ENCODE measurements at regions not wholly inside any gene's neighbourhood (a gene's known extent, or its start where the extent isn't known, plus 50 kb on each side); places are given as distances from the start of the nearest gene placed in this dataset.

DNA sequence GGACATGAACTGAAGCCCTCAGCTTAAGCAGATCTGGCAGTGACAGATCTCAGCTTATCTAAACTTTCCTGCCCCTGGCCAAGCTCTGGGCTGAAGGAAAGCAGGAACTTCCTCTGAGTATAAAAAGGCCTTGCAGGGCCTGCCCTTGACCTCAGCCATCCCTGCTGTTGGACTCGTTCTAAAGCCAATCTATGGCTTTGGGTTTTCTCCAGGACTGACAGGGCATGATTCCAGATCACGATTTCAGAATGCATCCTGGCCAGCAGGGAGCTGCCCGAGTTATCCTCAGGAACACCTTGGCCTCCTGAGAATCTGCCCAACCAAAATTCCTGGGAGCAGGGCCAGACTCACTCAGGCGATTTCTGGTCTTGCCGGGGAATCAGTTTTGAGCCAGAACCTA, 502.7 kb downstream of the TLE4 start:
- TF ChIP-seq SIN3A (IDR thresholded peaks at IDR 0.05; ENCODE audit: borderline replicate concordance, insufficient read depth, low read depth, low read length) (no peak), POLR2AphosphoS5 (IDR thresholded peaks at IDR 0.05; ENCODE audit: low read depth, low read length) (no peak), REST (IDR thresholded peaks at IDR 0.05; ENCODE audit: insufficient read depth in 1 of 2, low read depth in 2 of 2, low read length in 1 of 2) (no peak), CTCF (IDR thresholded peaks at IDR 0.05) (no peak), TCF7L2 (IDR thresholded peaks at IDR 0.05; ENCODE audit: low read depth, low read length) (no peak)
- H3K27me3 ChIP-seq (ENCODE audit: control insufficient read depth, insufficient read depth, low read length), result no peaks in the 10 kb centered on the region
- CTCF ChIA-PET, result interaction anchor here (0.7 kb wide), 1 partner anchor 503 kb away, joined by 3 read pairs; the partner anchor contains the start of gene TLE4
- POLR2A ChIA-PET, result no interaction called here
- H3K27ac ChIP-seq (ENCODE audit: low read length), result no peak overlapping the region
- no peaks in the 10 kb centered on the region for H3K9me3 ChIP-seq (ENCODE audit: control insufficient read depth, insufficient read depth, low read depth, low read length)
- no peak overlapping the region for H3K4me3 ChIP-seq (ENCODE audit: low read depth in 2 of 2, low read length in 2 of 2)
- no peaks in the 10 kb centered on the region for H3K4me1 ChIP-seq (ENCODE audit: control insufficient read depth, insufficient read depth, low read length)
- ATAC-seq, result no peak
- H3K36me3 ChIP-seq (ENCODE audit: control insufficient read depth, insufficient read depth, low read length), result no peaks in the 10 kb centered on the region
- in situ Hi-C loops (cut with HindIII; ENCODE audit: low pct_unique_long_range_greater_than_20kb, low sequenced_read_pairs) (no loop called here), intact Hi-C loops (cut with micrococcal nuclease; ENCODE audit: unreplicated experiment) (no loop called here)
- BruUV-seq (replicated peaks), result no TSS peak
- no peak for DNase-seq (ENCODE audit: low read depth, low spot score)

DNA sequence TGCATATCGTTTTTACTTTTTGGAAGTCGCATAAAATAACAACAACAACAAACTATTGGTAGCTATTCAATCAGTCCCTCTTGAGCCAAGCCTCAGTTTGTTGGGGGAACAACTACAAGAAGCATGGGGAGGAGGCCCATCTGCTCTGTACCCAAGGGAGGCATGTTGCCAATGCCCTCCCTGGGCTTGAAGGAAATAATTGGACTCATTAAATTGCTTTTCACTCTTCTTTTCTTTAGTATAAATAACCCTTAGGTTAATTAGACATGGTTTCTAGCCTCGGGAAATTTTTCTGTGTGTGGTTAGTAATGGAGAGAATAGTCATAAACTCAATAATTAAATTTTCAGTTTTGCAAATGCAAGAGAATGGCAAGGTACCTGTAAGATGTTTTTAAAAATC, 500.7 kb downstream of the TLE4 start:
- ATAC-seq, result no peak
- intact Hi-C loops (cut with micrococcal nuclease; ENCODE audit: unreplicated experiment), result no loop called here
- CTCF ChIA-PET, result no interaction called here

More for the DNA sequence above, 500.7 kb downstream of the TLE4 start:
- Histone ChIP-seq H3K36me3 (ENCODE audit: control insufficient read depth, insufficient read depth, low read length) (no peaks in the 10 kb centered on the region), H3K9me3 (ENCODE audit: control insufficient read depth, insufficient read depth, low read depth, low read length) (no peaks in the 10 kb centered on the region), H3K27ac (ENCODE audit: low read length) (no peak overlapping the region), H3K4me1 (ENCODE audit: control insufficient read depth, insufficient read depth, low read length) (no peaks in the 10 kb centered on the region), H3K4me3 (ENCODE audit: low read depth in 2 of 2, low read length in 2 of 2) (no peak overlapping the region), H3K27me3 (ENCODE audit: control insufficient read depth, insufficient read depth, low read length) (no peaks in the 10 kb centered on the region)
- in situ Hi-C loops (cut with HindIII; ENCODE audit: low pct_unique_long_range_greater_than_20kb, low sequenced_read_pairs), result no loop called here
- DNase-seq (ENCODE audit: low read depth, low spot score), result no peak
- POLR2A ChIA-PET, result no interaction called here
- TF ChIP-seq REST (IDR thresholded peaks at IDR 0.05; ENCODE audit: insufficient read depth in 1 of 2, low read depth in 2 of 2, low read length in 1 of 2), result no peak
- no peak for TF ChIP-seq CTCF (IDR thresholded peaks at IDR 0.05)
- no peak for TF ChIP-seq TCF7L2 (IDR thresholded peaks at IDR 0.05; ENCODE audit: low read depth, low read length)
- TF ChIP-seq SIN3A (IDR thresholded peaks at IDR 0.05; ENCODE audit: borderline replicate concordance, insufficient read depth, low read depth, low read length), result no peak
- no peak for TF ChIP-seq POLR2AphosphoS5 (IDR thresholded peaks at IDR 0.05; ENCODE audit: low read depth, low read length)
- no TSS peak for BruUV-seq (replicated peaks)

All from Panc1 (cell line).